ENCODE measurements at regions not wholly inside any gene's neighbourhood (a gene's known extent, or its start where the extent isn't known, plus 50 kb on each side); places are given as distances from the start of the nearest gene placed in this dataset.

DNA sequence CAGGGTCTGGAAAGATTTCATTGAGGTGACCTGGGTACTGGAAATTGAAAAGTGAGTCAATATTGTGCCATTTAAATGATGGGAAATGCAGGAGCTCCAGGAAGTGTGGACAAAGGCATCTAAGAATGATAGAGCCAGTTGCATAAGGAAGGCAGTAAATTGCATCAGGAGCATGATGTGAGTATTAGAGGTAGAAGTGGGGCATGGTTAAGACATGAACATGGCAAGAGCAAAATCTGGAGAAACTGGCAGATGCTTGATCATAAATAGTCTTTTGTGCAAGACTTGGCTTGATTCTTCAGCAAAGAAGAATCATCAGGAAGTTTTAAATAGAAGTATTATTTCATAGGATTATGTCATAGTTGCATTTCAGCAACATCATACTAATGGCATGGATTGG, 157.4 kb upstream of the PUM3 start:
- TF ChIP-seq, protein P1, sequence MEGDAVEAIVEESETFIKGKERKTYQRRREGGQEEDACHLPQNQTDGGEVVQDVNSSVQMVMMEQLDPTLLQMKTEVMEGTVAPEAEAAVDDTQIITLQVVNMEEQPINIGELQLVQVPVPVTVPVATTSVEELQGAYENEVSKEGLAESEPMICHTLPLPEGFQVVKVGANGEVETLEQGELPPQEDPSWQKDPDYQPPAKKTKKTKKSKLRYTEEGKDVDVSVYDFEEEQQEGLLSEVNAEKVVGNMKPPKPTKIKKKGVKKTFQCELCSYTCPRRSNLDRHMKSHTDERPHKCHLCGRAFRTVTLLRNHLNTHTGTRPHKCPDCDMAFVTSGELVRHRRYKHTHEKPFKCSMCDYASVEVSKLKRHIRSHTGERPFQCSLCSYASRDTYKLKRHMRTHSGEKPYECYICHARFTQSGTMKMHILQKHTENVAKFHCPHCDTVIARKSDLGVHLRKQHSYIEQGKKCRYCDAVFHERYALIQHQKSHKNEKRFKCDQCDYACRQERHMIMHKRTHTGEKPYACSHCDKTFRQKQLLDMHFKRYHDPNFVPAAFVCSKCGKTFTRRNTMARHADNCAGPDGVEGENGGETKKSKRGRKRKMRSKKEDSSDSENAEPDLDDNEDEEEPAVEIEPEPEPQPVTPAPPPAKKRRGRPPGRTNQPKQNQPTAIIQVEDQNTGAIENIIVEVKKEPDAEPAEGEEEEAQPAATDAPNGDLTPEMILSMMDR (IDR thresholded peaks at IDR 0.05), result no peak
- no peak for TF ChIP-seq POLR2A (IDR thresholded peaks at IDR 0.05; ENCODE audit: low read depth)
- TF ChIP-seq EP300 (IDR thresholded peaks at IDR 0.05), result no peak
- TF ChIP-seq POLR2AphosphoS5 (IDR thresholded peaks at IDR 0.05), result no peak
